HEK293 (cell line): ENCODE measurements at regions not wholly inside any gene's neighbourhood (a gene's known extent, or its start where the extent isn't known, plus 50 kb on each side); places are given as distances from the start of the nearest gene placed in this dataset.

ENCODE experiments used
- CTCF ChIA-PET: fragments of 350-600 bp; formaldehyde crosslinking; extraction: SDS; loops from one replicate; lab custom pipeline; 2021; ENCODE audit warnings: antibody characterized with exemption; lab: Yijun Ruan, JAX
- POLR2A ChIA-PET: fragments of 300-600 bp; formaldehyde crosslinking; extraction: SDS; loops from one replicate; lab custom pipeline; 2020; ENCODE audit warnings: antibody characterized with exemption, inconsistent platforms; lab: Yijun Ruan, JAX
- H3K27ac ChIP-seq: fragments of 200-500 bp; sonication (Bioruptor generic); 2 replicates; pipeline ENCODE4 v1.5.1; 2014; ENCODE audit warnings: low read depth, low read length, control low read depth, inconsistent platforms; ENCODE audit errors: extremely low read depth
- H3K36me3 ChIP-seq, 2 experiments: fragments of 200-500 bp in 1 of 2; sonication (Bioruptor generic) in 1 of 2; 1 replicate in 1 of 2; 2 replicates in 1 of 2; pipeline ENCODE4 v1.5.1; 2014 to 2017; ENCODE audit warnings: inconsistent platforms in 2 of 2, low read length in 2 of 2; ENCODE audit not compliant: control insufficient read depth in 2 of 2, insufficient read depth in 1 of 2
- H3K4me1 ChIP-seq: fragments of 200-500 bp; sonication (Bioruptor generic); 2 replicates; pipeline ENCODE4 v1.5.1; 2014; ENCODE audit warnings: mild to moderate bottlenecking, low read length, inconsistent platforms; ENCODE audit not compliant: control insufficient read depth, insufficient read depth
- H3K4me3 ChIP-seq: 2 replicates; pipeline ENCODE4 v1.5.1; 2011; ENCODE audit warnings: low read depth, mild to moderate bottlenecking, control low read depth, low read length, moderate library complexity
- H3K9me3 ChIP-seq: fragments of 200-500 bp; sonication (Bioruptor generic); 2 replicates; pipeline ENCODE4 v1.5.1; 2014; ENCODE audit warnings: low read depth, low read length, inconsistent platforms; ENCODE audit not compliant: control insufficient read depth, insufficient read depth
- GLI2 ChIP-seq: fragments of 450-650 bp; formaldehyde crosslinking; IDR thresholded peaks from 2 replicates; pipeline ENCODE4; 2017; ENCODE audit warnings: missing biosample characterization, missing genetic modification characterization, low read depth, borderline replicate concordance
- GLI4 ChIP-seq: fragments of 450-650 bp; formaldehyde crosslinking; IDR thresholded peaks from 2 replicates; pipeline ENCODE4 v1.5.1; 2016; ENCODE audit warnings: missing biosample characterization, missing genetic modification characterization
- GLIS2 ChIP-seq: fragments of 450-650 bp; formaldehyde crosslinking; IDR thresholded peaks from 2 replicates; pipeline ENCODE4 v1.5.1; 2016; ENCODE audit warnings: missing biosample characterization, missing genetic modification characterization
- KLF10 ChIP-seq: fragments of 450-650 bp; IDR thresholded peaks from 2 replicates; pipeline ENCODE4 v1.5.1; 2018; ENCODE audit warnings: missing biosample characterization, mild to moderate bottlenecking, missing genetic modification characterization
- SP3 ChIP-seq: fragments of 450-650 bp; formaldehyde crosslinking; IDR thresholded peaks from 2 replicates; pipeline ENCODE4 v1.5.1; 2016; ENCODE audit warnings: missing biosample characterization, missing genetic modification characterization
- ZNF10 ChIP-seq: fragments of 450-650 bp; formaldehyde crosslinking; IDR thresholded peaks from 2 replicates; pipeline ENCODE4 v1.5.1; 2017; ENCODE audit warnings: missing biosample characterization, missing genetic modification characterization
- ZNF169 ChIP-seq: fragments of 450-650 bp; formaldehyde crosslinking; IDR thresholded peaks from 2 replicates; pipeline ENCODE4 v1.5.1; 2016; ENCODE audit warnings: missing biosample characterization, missing genetic modification characterization
- ZNF184 ChIP-seq: fragments of 450-650 bp; IDR thresholded peaks from 2 replicates; pipeline ENCODE4 v1.5.1; 2018; ENCODE audit warnings: missing biosample characterization, mild to moderate bottlenecking, missing genetic modification characterization
- ZNF274 ChIP-seq, 2 experiments: fragments of 200-500 bp in 1 of 2; fragments of 450-650 bp in 1 of 2; sonication (Bioruptor generic) in 1 of 2; formaldehyde crosslinking in 1 of 2; IDR thresholded peaks; 2 replicates each; pipeline versions ENCODE4 v1.5.1 to v1.6.1; 2014 to 2016; ENCODE audit warnings: borderline replicate concordance in 1 of 2, inconsistent platforms in 1 of 2, low read length in 1 of 2, missing biosample characterization in 1 of 2, missing genetic modification characterization in 1 of 2
- ZNF354C ChIP-seq: fragments of 450-650 bp; formaldehyde crosslinking; IDR thresholded peaks from 2 replicates; pipeline ENCODE4 v1.5.1; 2016; ENCODE audit warnings: missing biosample characterization, missing genetic modification characterization, low read depth, borderline replicate concordance
- ZNF544 ChIP-seq: fragments of 450-650 bp; formaldehyde crosslinking; IDR thresholded peaks from 2 replicates; pipeline ENCODE4 v1.5.0; 2017; ENCODE audit warnings: missing biosample characterization, missing genetic modification characterization
- ZNF561 ChIP-seq: fragments of 450-650 bp; IDR thresholded peaks from 2 replicates; pipeline ENCODE4 v1.5.1; 2018; ENCODE audit warnings: missing biosample characterization, missing genetic modification characterization, borderline replicate concordance
- ZNF596 ChIP-seq: fragments of 450-650 bp; IDR thresholded peaks from 2 replicates; pipeline ENCODE4 v1.5.0; 2018; ENCODE audit warnings: missing biosample characterization, mild to moderate bottlenecking, missing genetic modification characterization, moderate library complexity
- ZNF660 ChIP-seq: fragments of 450-650 bp; IDR thresholded peaks from 2 replicates; pipeline ENCODE4 v1.5.1; 2018; ENCODE audit warnings: missing biosample characterization, mild to moderate bottlenecking, missing genetic modification characterization
- ZNF768 ChIP-seq: fragments of 450-650 bp; formaldehyde crosslinking; IDR thresholded peaks from 2 replicates; pipeline ENCODE4 v1.5.1; 2018; ENCODE audit warnings: missing biosample characterization, mild to moderate bottlenecking, missing genetic modification characterization
- ZNF777 ChIP-seq: fragments of 450-650 bp; formaldehyde crosslinking; IDR thresholded peaks from 2 replicates; pipeline ENCODE4 v1.5.1; 2017; ENCODE audit warnings: missing biosample characterization, missing genetic modification characterization, borderline replicate concordance
- ZNF792 ChIP-seq: fragments of 450-650 bp; formaldehyde crosslinking; IDR thresholded peaks from 2 replicates; pipeline ENCODE4 v1.5.1; 2016; ENCODE audit warnings: missing biosample characterization, missing genetic modification characterization
- ZNF837 ChIP-seq: fragments of 450-650 bp; formaldehyde crosslinking; IDR thresholded peaks from 2 replicates; pipeline ENCODE4 v1.5.1; 2016; ENCODE audit warnings: missing biosample characterization, missing genetic modification characterization
- ZSCAN16 ChIP-seq: fragments of 450-650 bp; formaldehyde crosslinking; IDR thresholded peaks from 2 replicates; pipeline ENCODE4 v1.5.1; 2016; ENCODE audit warnings: missing biosample characterization, missing genetic modification characterization
- TF ChIP-seq, protein P1 (sequence below): fragments of 450-650 bp; formaldehyde crosslinking; IDR thresholded peaks from 2 replicates; pipeline ENCODE4 v1.5.1; 2016; ENCODE audit warnings: missing biosample characterization, missing genetic modification characterization
- TF ChIP-seq, protein P2 (sequence below): fragments of 450-650 bp; formaldehyde crosslinking; IDR thresholded peaks from 2 replicates; pipeline ENCODE4 v1.5.1; 2016; ENCODE audit warnings: missing biosample characterization, missing genetic modification characterization, low read depth
- TF ChIP-seq, protein P3 (sequence below): fragments of 450-650 bp; formaldehyde crosslinking; IDR thresholded peaks from 2 replicates; pipeline ENCODE4 v1.5.1; 2016; ENCODE audit warnings: missing biosample characterization, missing genetic modification characterization
- TF ChIP-seq, protein P4 (sequence below): fragments of 450-650 bp; IDR thresholded peaks from 2 replicates; pipeline ENCODE4 v1.5.1; 2018; ENCODE audit warnings: missing biosample characterization, mild to moderate bottlenecking, missing genetic modification characterization
- TF ChIP-seq, protein P5 (sequence below): fragments of 450-650 bp; formaldehyde crosslinking; IDR thresholded peaks from 2 replicates; pipeline ENCODE4 v1.5.1; 2016; ENCODE audit warnings: missing biosample characterization, missing genetic modification characterization
- TF ChIP-seq, protein P6 (sequence below): fragments of 450-650 bp; formaldehyde crosslinking; optimal IDR thresholded peaks from 2 replicates; pipeline ENCODE3; 2016; ENCODE audit warnings: missing biosample characterization, mild to moderate bottlenecking, missing genetic modification characterization

DNA sequence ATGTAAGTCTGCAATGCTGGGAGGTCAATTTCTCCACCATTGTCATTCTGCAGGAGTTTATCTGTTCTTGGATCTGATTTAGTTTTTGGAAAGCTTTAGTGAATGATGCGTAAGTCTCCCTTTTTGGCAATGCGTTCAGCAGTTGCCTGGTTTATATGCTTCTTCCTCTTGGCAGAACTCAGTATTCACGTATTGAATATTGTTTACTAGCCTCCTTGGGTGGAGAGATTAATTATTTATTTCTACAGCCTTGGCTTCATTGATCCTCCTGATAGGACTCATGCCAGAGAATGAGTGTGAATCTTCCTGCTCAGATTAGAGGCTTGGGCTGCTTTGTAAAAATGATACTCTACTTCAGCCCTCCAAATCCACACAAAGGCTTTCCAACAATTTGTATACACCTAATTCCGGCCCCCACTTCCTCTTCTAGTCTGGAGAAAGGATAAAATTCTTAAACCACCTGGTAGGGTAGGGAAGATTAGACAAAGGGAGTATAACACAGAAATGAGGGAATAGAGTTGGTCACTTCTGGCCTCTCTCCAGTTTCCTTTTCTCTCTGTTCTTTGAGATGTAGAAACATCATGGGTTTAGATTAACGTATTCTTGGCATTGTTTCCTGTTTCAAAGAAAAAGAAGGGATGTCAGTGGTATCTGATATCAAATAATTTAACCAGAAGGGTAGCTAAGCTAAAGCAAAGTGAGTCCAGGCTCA is 929.8 kb downstream of the KCNJ2 start:
- Histone ChIP-seq H3K27ac (no peak overlapping the region), H3K4me3 (no peak overlapping the region), H3K9me3 (no peaks in the 10 kb centered on the region), H3K4me1 (no peaks in the 10 kb centered on the region), H3K36me3 (no peaks in the 10 kb centered on the region)
- POLR2A ChIA-PET, result no interaction called here
- CTCF ChIA-PET, result no interaction called here
- TF ChIP-seq GLIS2 (no peak), ZNF169 (tag by site-specific recombination) (no peak), ZNF544 (tag by site-specific recombination) (no peak), SP3 (tag by site-specific recombination) (no peak), ZNF596 (tag by site-specific recombination) (no peak), ZNF10 (tag by site-specific recombination) (no peak), ZSCAN16 (tag by site-specific recombination) (no peak), ZNF792 (tag by site-specific recombination) (no peak), ZNF660 (tag by site-specific recombination) (no peak), GLI2 (tag by site-specific recombination) (no peak), GLI4 (tag by site-specific recombination) (no peak), ZNF561 (tag by site-specific recombination) (no peak), ZNF768 (tag by site-specific recombination) (no peak), ZNF777 (tag by site-specific recombination) (no peak), KLF10 (tag by site-specific recombination) (no peak)
- TF ChIP-seq, protein P1, sequence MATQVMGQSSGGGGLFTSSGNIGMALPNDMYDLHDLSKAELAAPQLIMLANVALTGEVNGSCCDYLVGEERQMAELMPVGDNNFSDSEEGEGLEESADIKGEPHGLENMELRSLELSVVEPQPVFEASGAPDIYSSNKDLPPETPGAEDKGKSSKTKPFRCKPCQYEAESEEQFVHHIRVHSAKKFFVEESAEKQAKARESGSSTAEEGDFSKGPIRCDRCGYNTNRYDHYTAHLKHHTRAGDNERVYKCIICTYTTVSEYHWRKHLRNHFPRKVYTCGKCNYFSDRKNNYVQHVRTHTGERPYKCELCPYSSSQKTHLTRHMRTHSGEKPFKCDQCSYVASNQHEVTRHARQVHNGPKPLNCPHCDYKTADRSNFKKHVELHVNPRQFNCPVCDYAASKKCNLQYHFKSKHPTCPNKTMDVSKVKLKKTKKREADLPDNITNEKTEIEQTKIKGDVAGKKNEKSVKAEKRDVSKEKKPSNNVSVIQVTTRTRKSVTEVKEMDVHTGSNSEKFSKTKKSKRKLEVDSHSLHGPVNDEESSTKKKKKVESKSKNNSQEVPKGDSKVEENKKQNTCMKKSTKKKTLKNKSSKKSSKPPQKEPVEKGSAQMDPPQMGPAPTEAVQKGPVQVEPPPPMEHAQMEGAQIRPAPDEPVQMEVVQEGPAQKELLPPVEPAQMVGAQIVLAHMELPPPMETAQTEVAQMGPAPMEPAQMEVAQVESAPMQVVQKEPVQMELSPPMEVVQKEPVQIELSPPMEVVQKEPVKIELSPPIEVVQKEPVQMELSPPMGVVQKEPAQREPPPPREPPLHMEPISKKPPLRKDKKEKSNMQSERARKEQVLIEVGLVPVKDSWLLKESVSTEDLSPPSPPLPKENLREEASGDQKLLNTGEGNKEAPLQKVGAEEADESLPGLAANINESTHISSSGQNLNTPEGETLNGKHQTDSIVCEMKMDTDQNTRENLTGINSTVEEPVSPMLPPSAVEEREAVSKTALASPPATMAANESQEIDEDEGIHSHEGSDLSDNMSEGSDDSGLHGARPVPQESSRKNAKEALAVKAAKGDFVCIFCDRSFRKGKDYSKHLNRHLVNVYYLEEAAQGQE (tag by site-specific recombination), result no peak
- TF ChIP-seq, protein P2, sequence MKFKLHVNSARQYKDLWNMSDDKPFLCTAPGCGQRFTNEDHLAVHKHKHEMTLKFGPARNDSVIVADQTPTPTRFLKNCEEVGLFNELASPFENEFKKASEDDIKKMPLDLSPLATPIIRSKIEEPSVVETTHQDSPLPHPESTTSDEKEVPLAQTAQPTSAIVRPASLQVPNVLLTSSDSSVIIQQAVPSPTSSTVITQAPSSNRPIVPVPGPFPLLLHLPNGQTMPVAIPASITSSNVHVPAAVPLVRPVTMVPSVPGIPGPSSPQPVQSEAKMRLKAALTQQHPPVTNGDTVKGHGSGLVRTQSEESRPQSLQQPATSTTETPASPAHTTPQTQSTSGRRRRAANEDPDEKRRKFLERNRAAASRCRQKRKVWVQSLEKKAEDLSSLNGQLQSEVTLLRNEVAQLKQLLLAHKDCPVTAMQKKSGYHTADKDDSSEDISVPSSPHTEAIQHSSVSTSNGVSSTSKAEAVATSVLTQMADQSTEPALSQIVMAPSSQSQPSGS, result no peak
- TF ChIP-seq, protein P3, sequence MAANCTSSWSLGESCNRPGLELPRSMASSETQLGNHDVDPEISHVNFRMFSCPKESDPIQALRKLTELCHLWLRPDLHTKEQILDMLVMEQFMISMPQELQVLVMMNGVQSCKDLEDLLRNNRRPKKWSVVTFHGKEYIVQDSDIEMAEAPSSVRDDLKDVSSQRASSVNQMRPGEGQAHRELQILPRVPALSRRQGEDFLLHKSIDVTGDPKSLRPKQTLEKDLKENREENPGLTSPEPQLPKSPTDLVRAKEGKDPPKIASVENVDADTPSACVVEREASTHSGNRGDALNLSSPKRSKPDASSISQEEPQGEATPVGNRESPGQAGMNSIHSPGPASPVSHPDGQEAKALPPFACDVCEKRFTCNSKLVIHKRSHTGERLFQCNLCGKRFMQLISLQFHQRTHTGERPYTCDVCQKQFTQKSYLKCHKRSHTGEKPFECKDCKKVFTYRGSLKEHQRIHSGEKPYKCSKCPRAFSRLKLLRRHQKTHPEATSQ (tag by site-specific recombination), result no peak
- TF ChIP-seq, all 188 proteins: peak for 0

DNA sequence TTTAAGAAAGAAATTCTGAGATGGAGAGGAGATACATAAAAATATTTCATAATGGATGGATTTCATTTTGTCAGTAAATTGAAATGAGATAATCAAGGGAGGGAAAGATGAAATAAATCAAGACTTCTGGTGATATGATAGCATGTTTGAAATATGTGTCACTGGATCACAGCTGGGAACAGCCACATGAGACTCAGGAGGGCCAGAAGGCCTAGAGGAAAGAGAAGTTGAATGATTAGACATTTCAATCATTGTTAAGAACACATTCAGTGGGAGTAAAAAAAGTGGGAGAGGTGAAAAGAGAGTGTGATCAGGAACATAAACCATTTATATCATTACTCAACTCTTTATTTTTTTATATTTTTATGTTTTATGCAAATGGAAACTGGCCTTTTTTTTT is 933.4 kb downstream of the KCNJ2 start:
- no peaks in the 10 kb centered on the region for H3K4me1 ChIP-seq
- no peak overlapping the region for H3K27ac ChIP-seq
- no peaks in the 10 kb centered on the region for H3K9me3 ChIP-seq
- H3K36me3 ChIP-seq, result no peaks in the 10 kb centered on the region
- POLR2A ChIA-PET, result no interaction called here
- CTCF ChIA-PET, result no interaction called here
- H3K4me3 ChIP-seq, result no peak overlapping the region
- TF ChIP-seq ZNF354C (tag by site-specific recombination), result no peak
- no peak for TF ChIP-seq ZNF837
- TF ChIP-seq, protein P4, sequence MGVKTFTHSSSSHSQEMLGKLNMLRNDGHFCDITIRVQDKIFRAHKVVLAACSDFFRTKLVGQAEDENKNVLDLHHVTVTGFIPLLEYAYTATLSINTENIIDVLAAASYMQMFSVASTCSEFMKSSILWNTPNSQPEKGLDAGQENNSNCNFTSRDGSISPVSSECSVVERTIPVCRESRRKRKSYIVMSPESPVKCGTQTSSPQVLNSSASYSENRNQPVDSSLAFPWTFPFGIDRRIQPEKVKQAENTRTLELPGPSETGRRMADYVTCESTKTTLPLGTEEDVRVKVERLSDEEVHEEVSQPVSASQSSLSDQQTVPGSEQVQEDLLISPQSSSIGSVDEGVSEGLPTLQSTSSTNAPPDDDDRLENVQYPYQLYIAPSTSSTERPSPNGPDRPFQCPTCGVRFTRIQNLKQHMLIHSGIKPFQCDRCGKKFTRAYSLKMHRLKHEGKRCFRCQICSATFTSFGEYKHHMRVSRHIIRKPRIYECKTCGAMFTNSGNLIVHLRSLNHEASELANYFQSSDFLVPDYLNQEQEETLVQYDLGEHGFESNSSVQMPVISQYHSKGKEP, result no peak
- TF ChIP-seq ZNF274 (IDR thresholded peaks at IDR 0.05; ENCODE audit: low read length), result no peak
- no peak for TF ChIP-seq ZNF274 (tag by site-specific recombination; IDR thresholded peaks at IDR 0.05; ENCODE audit: borderline replicate concordance)
- TF ChIP-seq, protein P5, sequence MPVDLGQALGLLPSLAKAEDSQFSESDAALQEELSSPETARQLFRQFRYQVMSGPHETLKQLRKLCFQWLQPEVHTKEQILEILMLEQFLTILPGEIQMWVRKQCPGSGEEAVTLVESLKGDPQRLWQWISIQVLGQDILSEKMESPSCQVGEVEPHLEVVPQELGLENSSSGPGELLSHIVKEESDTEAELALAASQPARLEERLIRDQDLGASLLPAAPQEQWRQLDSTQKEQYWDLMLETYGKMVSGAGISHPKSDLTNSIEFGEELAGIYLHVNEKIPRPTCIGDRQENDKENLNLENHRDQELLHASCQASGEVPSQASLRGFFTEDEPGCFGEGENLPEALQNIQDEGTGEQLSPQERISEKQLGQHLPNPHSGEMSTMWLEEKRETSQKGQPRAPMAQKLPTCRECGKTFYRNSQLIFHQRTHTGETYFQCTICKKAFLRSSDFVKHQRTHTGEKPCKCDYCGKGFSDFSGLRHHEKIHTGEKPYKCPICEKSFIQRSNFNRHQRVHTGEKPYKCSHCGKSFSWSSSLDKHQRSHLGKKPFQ (tag by site-specific recombination), result no peak
- TF ChIP-seq ZNF184 (tag by site-specific recombination), result no peak
- TF ChIP-seq, protein P6, sequence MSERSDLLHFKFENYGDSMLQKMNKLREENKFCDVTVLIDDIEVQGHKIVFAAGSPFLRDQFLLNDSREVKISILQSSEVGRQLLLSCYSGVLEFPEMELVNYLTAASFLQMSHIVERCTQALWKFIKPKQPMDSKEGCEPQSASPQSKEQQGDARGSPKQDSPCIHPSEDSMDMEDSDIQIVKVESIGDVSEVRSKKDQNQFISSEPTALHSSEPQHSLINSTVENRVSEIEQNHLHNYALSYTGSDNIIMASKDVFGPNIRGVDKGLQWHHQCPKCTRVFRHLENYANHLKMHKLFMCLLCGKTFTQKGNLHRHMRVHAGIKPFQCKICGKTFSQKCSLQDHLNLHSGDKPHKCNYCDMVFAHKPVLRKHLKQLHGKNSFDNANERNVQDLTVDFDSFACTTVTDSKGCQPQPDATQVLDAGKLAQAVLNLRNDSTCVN (tag by site-specific recombination), result no peak
